OCI-LY7 (cell line): ENCODE measurements at regions not wholly inside any gene's neighbourhood (a gene's known extent, or its start where the extent isn't known, plus 50 kb on each side); places are given as distances from the start of the nearest gene placed in this dataset.
"Not testable (repeated sequence)": the region's sequence is repeated elsewhere in the genome, so short reads cannot be mapped to it uniquely, and the experiment has no call there.

Experiments used
- BruUV-seq: library from RNA; stranded (reverse); fragments of 400-500 nt; replicated peaks from 2 replicates; lab custom pipeline; 2021; lab: Mats Ljungman, UMichigan
- CTCF ChIA-PET: fragments of 300-600 bp; sonication (Branson Sonifier 250); formaldehyde crosslinking; loops from one replicate; lab custom pipeline; 2022; ENCODE audit warnings: antibody characterized with exemption; ENCODE audit not compliant: unreplicated experiment; lab: Charles Lee
- POLR2A ChIA-PET: fragments of 300-600 bp; sonication (Branson Sonifier 250); formaldehyde crosslinking; loops from one replicate; lab custom pipeline; 2022; ENCODE audit warnings: antibody characterized with exemption; lab: Charles Lee
- DNase-seq: peaks from one replicate; pipeline ENCODE4 v3.0.0-alpha.2; 2015; ENCODE audit warnings: low spot score
- H2AFZ ChIP-seq: fragments of 200-600 bp; sonication (generic), shearing (Covaris generic); 2 replicates; pipeline ENCODE4 v1.6.1; 2014; ENCODE audit warnings: mild to moderate bottlenecking, antibody characterized with exemption, low read length, moderate library complexity
- H3K27ac ChIP-seq: fragments of 200-600 bp; sonication (generic); 2 replicates; pipeline ENCODE4 v1.5.1; 2014; ENCODE audit warnings: mixed run types, low read depth, mild to moderate bottlenecking, moderate library complexity, low read length, inconsistent platforms; ENCODE audit not compliant: poor library complexity, severe bottlenecking
- H3K36me3 ChIP-seq: fragments of 200-600 bp; sonication (generic); 2 replicates; pipeline ENCODE4 v1.6.1; 2014; ENCODE audit warnings: mild to moderate bottlenecking, antibody characterized with exemption, low read length, moderate library complexity, mixed read lengths; ENCODE audit not compliant: insufficient read depth
- H3K4me1 ChIP-seq: fragments of 200-600 bp; sonication (generic); 2 replicates; pipeline ENCODE4 v1.5.1; 2014; ENCODE audit warnings: mild to moderate bottlenecking, low read length; ENCODE audit not compliant: insufficient read depth, poor library complexity, severe bottlenecking
- H3K4me2 ChIP-seq: fragments of 200-600 bp; sonication (generic); 2 replicates; pipeline ENCODE4 v1.6.1; 2014; ENCODE audit warnings: mild to moderate bottlenecking, low read length
- H3K4me3 ChIP-seq: fragments of 200-600 bp; sonication (generic); 2 replicates; pipeline ENCODE4 v1.5.1; 2014; ENCODE audit warnings: mild to moderate bottlenecking, low read depth, low read length; ENCODE audit not compliant: poor library complexity, severe bottlenecking
- H3K79me2 ChIP-seq: fragments of 200-600 bp; sonication (generic); 2 replicates; pipeline ENCODE4 v1.6.1; 2016; ENCODE audit warnings: low read depth, mild to moderate bottlenecking, low read length, moderate library complexity, mixed read lengths; ENCODE audit not compliant: insufficient read depth
- H3K9me2 ChIP-seq: fragments of 200-600 bp; sonication (generic); 2 replicates; pipeline ENCODE4 v1.6.1; 2016; ENCODE audit warnings: mild to moderate bottlenecking, low read length, mixed read lengths; ENCODE audit not compliant: insufficient read depth
- H3K9me3 ChIP-seq: fragments of 200-600 bp; sonication (generic); 2 replicates; pipeline ENCODE4 v1.6.1; 2014; ENCODE audit warnings: mild to moderate bottlenecking, mixed run types, low read length, mixed read lengths
- H4K20me1 ChIP-seq: fragments of 200-600 bp; sonication (generic); 2 replicates; pipeline ENCODE4 v1.6.1; 2014; ENCODE audit warnings: mild to moderate bottlenecking, antibody characterized with exemption, low read length, moderate library complexity, mixed read lengths; ENCODE audit not compliant: insufficient read depth
- EZH2phosphoT487 ChIP-seq: fragments of 200-600 bp; sonication (generic); IDR thresholded peaks from 2 replicates; pipeline ENCODE4 v1.6.1; 2018; ENCODE audit warnings: low read depth, borderline replicate concordance, mild to moderate bottlenecking, mixed run types, antibody characterized with exemption, low read length, moderate library complexity, mixed read lengths
- intact Hi-C: fragments of 100-400 bp; cut with micrococcal nuclease; formaldehyde crosslinking; loops from one replicate; pipeline ENCODE4 v1.10.0; 2022; ENCODE audit not compliant: unreplicated experiment
- TF ChIP-seq, protein P1 (sequence below): fragments of 200-600 bp; sonication (generic); conservative IDR thresholded peaks from 2 replicates; pipeline ENCODE4 v1.5.1; 2014; ENCODE audit warnings: mild to moderate bottlenecking, antibody characterized with exemption, low read length, moderate library complexity, mixed read lengths

DNA sequence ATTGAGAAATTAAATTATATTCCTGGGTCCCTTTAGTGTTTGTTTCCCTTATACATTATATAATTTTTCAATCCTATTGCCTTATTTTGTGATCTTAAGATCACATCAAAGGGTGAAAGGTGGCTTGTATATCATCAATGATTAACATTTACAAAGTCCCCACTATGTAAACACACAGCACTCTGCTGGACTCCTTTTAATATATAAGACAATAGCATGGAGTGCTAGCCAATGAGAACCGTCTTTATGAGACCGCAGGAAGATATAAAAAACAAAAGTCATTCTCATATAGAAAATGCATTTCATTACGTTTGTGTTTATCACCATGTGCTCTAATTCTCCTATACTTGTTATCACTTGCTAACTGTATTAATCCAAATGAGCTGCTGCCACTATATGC, 108.5 kb downstream of the HOXA1 start:
- BruUV-seq: no TSS peak
- H3K79me2 ChIP-seq: no peaks in the 10 kb centered on the region

DNA sequence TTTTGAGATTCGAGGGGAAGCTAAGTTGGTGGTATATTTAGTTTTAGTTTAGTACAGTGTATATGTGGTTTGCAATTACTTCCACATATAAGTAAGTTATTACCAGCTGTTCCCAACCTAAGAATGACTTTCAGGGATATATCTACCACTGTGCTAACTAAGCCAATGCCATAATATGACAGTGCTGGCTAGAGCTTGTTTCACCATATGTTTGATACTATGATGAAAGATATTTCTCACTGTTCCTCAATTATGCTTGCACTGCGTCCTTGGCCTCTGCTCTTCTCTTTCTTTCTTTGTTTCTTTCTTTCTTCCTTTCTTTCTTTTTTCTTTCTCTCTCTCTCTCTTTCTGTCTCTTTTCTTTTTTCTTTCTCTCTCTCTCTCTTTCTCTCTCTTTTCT, 113.8 kb upstream of the SKAP2 start:
- POLR2A ChIA-PET: interaction anchor here (0.9 to 1.6 kb wide), 4 partner anchors 15 to 190 kb away, joined by 3 to 5 read pairs (median 4); no protein-coding TSS in a partner anchor
- no peaks in the 10 kb centered on the region for H3K9me3 ChIP-seq
- no TSS peak for BruUV-seq
- H3K79me2 ChIP-seq: no peaks in the 10 kb centered on the region
- CTCF ChIA-PET: no interaction called here
- H3K4me2 ChIP-seq: no peak overlapping the region
- TF ChIP-seq, protein P1, sequence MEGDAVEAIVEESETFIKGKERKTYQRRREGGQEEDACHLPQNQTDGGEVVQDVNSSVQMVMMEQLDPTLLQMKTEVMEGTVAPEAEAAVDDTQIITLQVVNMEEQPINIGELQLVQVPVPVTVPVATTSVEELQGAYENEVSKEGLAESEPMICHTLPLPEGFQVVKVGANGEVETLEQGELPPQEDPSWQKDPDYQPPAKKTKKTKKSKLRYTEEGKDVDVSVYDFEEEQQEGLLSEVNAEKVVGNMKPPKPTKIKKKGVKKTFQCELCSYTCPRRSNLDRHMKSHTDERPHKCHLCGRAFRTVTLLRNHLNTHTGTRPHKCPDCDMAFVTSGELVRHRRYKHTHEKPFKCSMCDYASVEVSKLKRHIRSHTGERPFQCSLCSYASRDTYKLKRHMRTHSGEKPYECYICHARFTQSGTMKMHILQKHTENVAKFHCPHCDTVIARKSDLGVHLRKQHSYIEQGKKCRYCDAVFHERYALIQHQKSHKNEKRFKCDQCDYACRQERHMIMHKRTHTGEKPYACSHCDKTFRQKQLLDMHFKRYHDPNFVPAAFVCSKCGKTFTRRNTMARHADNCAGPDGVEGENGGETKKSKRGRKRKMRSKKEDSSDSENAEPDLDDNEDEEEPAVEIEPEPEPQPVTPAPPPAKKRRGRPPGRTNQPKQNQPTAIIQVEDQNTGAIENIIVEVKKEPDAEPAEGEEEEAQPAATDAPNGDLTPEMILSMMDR: no peak
- TF ChIP-seq EZH2phosphoT487: no peak
- H3K36me3 ChIP-seq: no peaks in the 10 kb centered on the region
- no peak overlapping the region for H3K4me3 ChIP-seq
- H3K4me1 ChIP-seq: no peaks in the 10 kb centered on the region
- H3K27ac ChIP-seq: no peak overlapping the region
- H2AFZ ChIP-seq: no peak overlapping the region
- intact Hi-C loops: no loop called here
- H3K9me2 ChIP-seq: no peaks in the 10 kb centered on the region
- no peak for DNase-seq
- no peaks in the 10 kb centered on the region for H4K20me1 ChIP-seq

More for the DNA sequence above, 108.5 kb downstream of the HOXA1 start:
- intact Hi-C loops: no loop called here
- TF ChIP-seq, protein P1: no peak
- Histone ChIP-seq H2AFZ (no peak overlapping the region), H3K9me2 (no peaks in the 10 kb centered on the region), H3K4me3 (no peak overlapping the region), H3K4me1 (no peaks in the 10 kb centered on the region), H3K9me3 (no peaks in the 10 kb centered on the region), H3K27ac (no peak overlapping the region), H3K36me3 (no peaks in the 10 kb centered on the region), H4K20me1 (no peaks in the 10 kb centered on the region), H3K4me2 (no peak overlapping the region)
- CTCF ChIA-PET: no interaction called here
- no peak for DNase-seq
- POLR2A ChIA-PET: interaction anchor here (0.8 kb wide), 1 partner anchor 14 kb away, joined by 3 read pairs; no protein-coding TSS in a partner anchor

DNA sequence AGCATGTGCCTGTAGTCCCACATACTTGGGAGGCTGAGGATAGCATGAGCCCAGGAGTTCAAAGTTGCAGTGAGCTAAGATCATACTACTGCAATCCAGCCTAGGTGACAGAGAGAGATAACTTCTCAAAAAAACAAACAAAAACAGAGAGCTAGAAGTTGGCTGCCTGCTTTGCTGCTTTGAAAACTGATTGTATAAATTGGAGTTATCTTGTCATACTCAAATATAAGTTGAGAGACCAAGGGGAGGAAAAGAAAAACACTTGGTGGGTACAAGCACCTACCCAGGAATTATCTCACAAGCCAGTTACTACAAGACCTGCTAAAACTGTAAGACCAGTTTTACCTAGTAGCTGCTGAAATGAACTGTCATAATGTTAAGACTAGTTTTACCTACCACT, 112.5 kb upstream of the SKAP2 start:
- TF ChIP-seq, protein P1: no peak
- no peak for TF ChIP-seq EZH2phosphoT487

DNA sequence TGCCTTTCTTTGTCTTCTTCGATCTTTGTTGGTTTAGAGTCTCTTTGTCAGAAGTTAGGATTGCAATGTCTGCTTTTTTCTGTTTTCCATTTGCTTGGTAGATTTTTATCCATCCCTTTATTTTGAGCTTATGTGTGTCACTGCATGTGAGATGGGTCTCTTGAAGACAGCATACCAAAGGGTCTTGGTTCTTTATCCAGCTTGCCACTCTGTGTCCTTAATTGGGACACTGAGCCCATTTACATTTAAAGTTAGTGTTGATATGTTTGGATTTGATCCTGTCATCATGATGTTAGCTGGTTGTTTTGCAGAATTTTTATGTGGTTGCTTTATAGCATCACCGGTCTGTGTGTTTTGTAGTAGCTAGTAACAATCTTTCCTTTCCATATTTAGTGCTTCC, 107.5 kb upstream of the SKAP2 start:
- H3K36me3 ChIP-seq, CTCF ChIA-PET, H3K9me3 ChIP-seq, DNase-seq, H3K9me2 ChIP-seq, H3K27ac ChIP-seq, H3K4me1 ChIP-seq, H3K79me2 ChIP-seq, intact Hi-C loops, H3K4me3 ChIP-seq, H2AFZ ChIP-seq, H4K20me1 ChIP-seq, H3K4me2 ChIP-seq, BruUV-seq: not testable (repeated sequence)
- POLR2A ChIA-PET: interaction anchor here (0.6 to 1.3 kb wide), 4 partner anchors 22 to 1711 kb away, joined by 3 to 4 read pairs (median 3); no protein-coding TSS in a partner anchor

More for the DNA sequence above, 112.5 kb upstream of the SKAP2 start:
- no peak overlapping the region for H3K4me2 ChIP-seq
- DNase-seq: no peak
- CTCF ChIA-PET: no interaction called here
- H4K20me1 ChIP-seq: no peaks in the 10 kb centered on the region
- no peaks in the 10 kb centered on the region for H3K9me3 ChIP-seq
- no peaks in the 10 kb centered on the region for H3K9me2 ChIP-seq
- H3K27ac ChIP-seq: no peak overlapping the region
- POLR2A ChIA-PET: no interaction called here
- H3K79me2 ChIP-seq: no peaks in the 10 kb centered on the region
- H2AFZ ChIP-seq: no peak overlapping the region
- H3K4me3 ChIP-seq: no peak overlapping the region
- intact Hi-C loops: no loop called here
- H3K4me1 ChIP-seq: no peaks in the 10 kb centered on the region
- H3K36me3 ChIP-seq: no peaks in the 10 kb centered on the region
- BruUV-seq: no TSS peak
